OCI-LY1 (cell line): ENCODE measurements at regions not wholly inside any gene's neighbourhood (a gene's known extent, or its start where the extent isn't known, plus 50 kb on each side); places are given as distances from the start of the nearest gene placed in this dataset.

Experiments
- CTCF ChIP-seq: fragments of 200-600 bp; sonication (generic), shearing (Covaris generic); IDR thresholded peaks from 2 replicates; pipeline ENCODE4 v1.5.1; 2017; ENCODE audit warnings: mild to moderate bottlenecking, antibody characterized with exemption, low read length, moderate library complexity, mixed read lengths
- EZH2 ChIP-seq: fragments of 200-600 bp; sonication (generic), shearing (Covaris generic); IDR thresholded peaks from 2 replicates; pipeline ENCODE4 v1.8.0; 2017; ENCODE audit warnings: borderline replicate concordance, mixed run types, mild to moderate bottlenecking, antibody characterized with exemption, low read length, moderate library complexity, mixed read lengths

- TF ChIP-seq CTCF (no peak), EZH2 (no peak)
Observed at GRCh38 chr17:36675786-36676185, 74.4 kb downstream of the MRM1 start.
